Testis (tissue), 2 donors: ENCODE measurements at regions not wholly inside any gene's neighbourhood (a gene's known extent, or its start where the extent isn't known, plus 50 kb on each side); places are given as distances from the start of the nearest gene placed in this dataset.
"Not testable (repeated sequence)": the region's sequence is repeated elsewhere in the genome, so short reads cannot be mapped to it uniquely, and the experiment has no call there.

Source experiments
- DNase-seq: peaks from one replicate; pipeline ENCODE4 v3.0.0-alpha.2; 2019
- H3K27ac ChIP-seq, 2 donors: fragments of 200-600 bp; sonication (generic); one replicate each; pipeline ENCODE4 v1.5.1; 2019
- H3K27me3 ChIP-seq: fragments of 200-600 bp; sonication (generic); one replicate; pipeline ENCODE4 v1.5.1; 2019
- H3K36me3 ChIP-seq: fragments of 200-600 bp; sonication (generic); one replicate; pipeline ENCODE4 v1.5.1; 2017; ENCODE audit warnings: low read depth; ENCODE audit errors: missing control alignments
- H3K4me1 ChIP-seq: fragments of 200-600 bp; sonication (generic); one replicate; pipeline ENCODE4 v1.5.1; 2019
- H3K4me3 ChIP-seq, 2 donors: fragments of 200-600 bp; sonication (generic); one replicate each; pipeline ENCODE4 v1.5.1; 2017 to 2019
- H3K9me3 ChIP-seq: fragments of 200-600 bp; sonication (generic); one replicate; pipeline ENCODE4 v1.5.1; 2017
- POLR2A ChIP-seq: fragments of 450-650 bp; IDR thresholded peaks from one replicate; pipeline ENCODE4 v1.6.1; 2017; ENCODE audit warnings: antibody characterized with exemption, mild to moderate bottlenecking, moderate library complexity
- WGBS, 2 donors: methylation state at CpG; one replicate each; pipeline ENCODE4 v1.1.5; 2018; 5-methylcytosine and 5-hydroxymethylcytosine counted together
- intact Hi-C: fragments of 100-400 bp; cut with DNase I; formaldehyde crosslinking; loops from one replicate; pipeline ENCODE4 v1.15.1; 2023; ENCODE audit warnings: low total_unique reads
- TF ChIP-seq, protein P1 (sequence below), 3 experiments: fragments of 450-650 bp in 2 of 3; fragments of 200-600 bp in 1 of 3; sonication (generic) in 1 of 3; IDR thresholded peaks; one replicate each; pipeline ENCODE4 v1.5.1; 2016 to 2019; ENCODE audit warnings: antibody characterized with exemption in 3 of 3, mild to moderate bottlenecking in 2 of 3, moderate library complexity in 1 of 3

DNA sequence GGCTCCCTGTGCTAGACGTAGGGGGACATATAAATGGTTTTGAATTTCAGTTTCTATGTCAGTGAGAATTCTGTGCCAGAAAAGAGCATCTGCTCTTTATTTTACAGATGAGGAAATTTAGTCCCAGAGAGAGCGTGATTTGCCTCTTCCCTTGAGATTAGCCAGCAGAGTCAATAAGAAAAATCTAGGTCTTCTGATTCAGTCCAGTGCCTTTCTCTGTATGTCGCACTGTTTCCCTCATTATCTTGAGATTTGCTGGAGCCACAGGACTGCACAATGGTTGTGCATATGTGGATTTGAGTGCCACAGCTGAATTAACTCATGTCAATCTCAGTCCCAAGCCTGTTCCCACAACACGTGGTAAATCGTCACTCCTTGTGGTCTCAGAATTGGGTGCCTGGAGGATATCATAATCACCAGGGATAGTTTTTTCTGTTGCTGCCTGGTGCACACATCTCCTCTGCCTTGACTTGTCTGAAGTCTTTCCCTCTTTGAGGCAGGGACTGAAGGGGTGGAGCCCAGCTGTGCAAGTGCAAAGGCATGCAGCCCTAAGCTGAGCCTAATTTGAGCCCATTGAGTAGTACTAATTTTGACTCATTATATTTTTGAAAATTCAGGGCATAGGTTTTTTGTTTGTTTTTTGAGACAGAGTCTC, 276.7 kb downstream of the SOX4 start:
- TF ChIP-seq POLR2A = no peak
- TF ChIP-seq, protein P1, sequence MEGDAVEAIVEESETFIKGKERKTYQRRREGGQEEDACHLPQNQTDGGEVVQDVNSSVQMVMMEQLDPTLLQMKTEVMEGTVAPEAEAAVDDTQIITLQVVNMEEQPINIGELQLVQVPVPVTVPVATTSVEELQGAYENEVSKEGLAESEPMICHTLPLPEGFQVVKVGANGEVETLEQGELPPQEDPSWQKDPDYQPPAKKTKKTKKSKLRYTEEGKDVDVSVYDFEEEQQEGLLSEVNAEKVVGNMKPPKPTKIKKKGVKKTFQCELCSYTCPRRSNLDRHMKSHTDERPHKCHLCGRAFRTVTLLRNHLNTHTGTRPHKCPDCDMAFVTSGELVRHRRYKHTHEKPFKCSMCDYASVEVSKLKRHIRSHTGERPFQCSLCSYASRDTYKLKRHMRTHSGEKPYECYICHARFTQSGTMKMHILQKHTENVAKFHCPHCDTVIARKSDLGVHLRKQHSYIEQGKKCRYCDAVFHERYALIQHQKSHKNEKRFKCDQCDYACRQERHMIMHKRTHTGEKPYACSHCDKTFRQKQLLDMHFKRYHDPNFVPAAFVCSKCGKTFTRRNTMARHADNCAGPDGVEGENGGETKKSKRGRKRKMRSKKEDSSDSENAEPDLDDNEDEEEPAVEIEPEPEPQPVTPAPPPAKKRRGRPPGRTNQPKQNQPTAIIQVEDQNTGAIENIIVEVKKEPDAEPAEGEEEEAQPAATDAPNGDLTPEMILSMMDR (IDR thresholded peaks at IDR 0.05) = no peak
- Histone ChIP-seq H3K4me1 (no peaks in the 10 kb centered on the region), H3K9me3 (no peaks in the 10 kb centered on the region), H3K36me3 (no peaks in the 10 kb centered on the region), H3K27me3 (no peaks in the 10 kb centered on the region), H3K4me3 (no peak overlapping the region), H3K27ac (no peak overlapping the region)
- intact Hi-C loops = no loop called here
- 92% methylated on average over 5 of the region's 5 CpGs for WGBS, 2 donors
- no peak for DNase-seq

DNA sequence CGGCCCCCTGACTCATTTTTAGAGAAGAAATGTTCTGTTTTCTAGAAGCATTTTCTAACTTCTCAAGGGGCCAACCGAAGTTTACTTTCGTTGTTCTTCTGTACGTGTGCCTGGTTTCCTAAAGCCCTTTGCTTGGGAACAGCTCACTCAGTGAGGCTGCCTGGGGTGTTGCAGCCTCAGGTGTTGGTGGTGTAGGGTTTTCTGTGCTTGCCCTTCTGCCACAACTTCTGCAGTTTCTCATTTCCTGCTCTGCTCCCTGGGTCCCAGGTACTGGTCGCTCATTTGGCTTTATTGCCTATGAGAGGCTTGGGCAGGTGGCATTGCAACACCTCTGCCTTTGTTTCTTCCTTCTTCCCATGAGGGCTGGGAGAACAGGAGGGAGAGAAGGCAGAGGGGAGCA, 278.3 kb downstream of the SOX4 start:
- no peak for DNase-seq
- no peaks in the 10 kb centered on the region for H3K27me3 ChIP-seq
- H3K27ac ChIP-seq = no peak overlapping the region
- 80 to 94% methylated on average over 5 of the region's 5 CpGs for WGBS, 2 donors
- intact Hi-C loops = no loop called here
- no peaks in the 10 kb centered on the region for H3K9me3 ChIP-seq
- H3K4me3 ChIP-seq = no peak overlapping the region
- no peak for TF ChIP-seq POLR2A
- TF ChIP-seq, protein P1 (IDR thresholded peaks at IDR 0.05) = no peak
- no peaks in the 10 kb centered on the region for H3K4me1 ChIP-seq
- H3K36me3 ChIP-seq = no peaks in the 10 kb centered on the region

DNA sequence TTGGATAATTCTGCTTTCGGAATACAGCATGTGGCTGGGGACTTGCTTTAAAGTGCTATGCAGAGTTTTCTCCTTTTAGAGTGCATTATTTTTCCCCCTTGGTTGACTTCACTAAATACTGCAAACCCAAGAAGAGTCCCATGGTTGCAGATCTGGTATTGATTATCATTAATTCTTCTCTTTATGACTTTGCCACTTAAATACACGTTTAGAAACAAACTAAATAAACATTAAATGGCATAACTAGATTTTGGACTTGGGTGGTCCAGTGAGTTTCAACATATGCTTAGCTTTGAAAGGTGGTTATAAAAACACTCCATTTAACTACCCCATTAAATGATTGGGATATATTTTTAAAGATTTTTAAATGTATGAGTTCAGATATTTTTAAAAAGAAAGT, 279.2 kb downstream of the SOX4 start:
- WGBS, 2 donors = 82 to 83% methylated on average over 2 of the region's 2 CpGs

DNA sequence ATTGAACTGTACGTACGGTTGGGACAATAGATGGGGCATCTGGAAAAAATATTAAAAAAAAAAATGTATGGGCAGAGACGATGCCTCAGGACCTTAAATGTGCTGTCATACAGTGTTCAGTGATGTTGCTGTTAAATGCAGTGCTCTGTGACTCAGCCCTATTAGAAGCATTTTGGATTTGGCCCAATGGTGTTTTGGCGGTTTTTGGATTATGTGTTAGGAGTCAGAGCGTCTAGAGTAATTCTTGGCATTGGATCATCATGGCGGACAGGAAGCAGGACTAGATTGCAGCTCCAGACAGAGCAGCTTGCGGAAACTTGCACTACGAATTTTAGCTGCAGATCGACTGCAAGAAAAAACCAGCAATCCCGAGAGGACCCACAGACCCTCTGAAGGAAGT, 280.0 kb downstream of the SOX4 start:
- Histone ChIP-seq H3K36me3 (no peaks in the 10 kb centered on the region), H3K4me3 (no peak overlapping the region), H3K27me3 (no peaks in the 10 kb centered on the region), H3K27ac (no peak overlapping the region), H3K9me3 (no peaks in the 10 kb centered on the region), H3K4me1 (no peaks in the 10 kb centered on the region)
- no peak for DNase-seq
- no peak for TF ChIP-seq POLR2A
- TF ChIP-seq, protein P1 (IDR thresholded peaks at IDR 0.05) = no peak
- 83 to 89% methylated on average over 10 of the region's 10 CpGs for WGBS, 2 donors
- intact Hi-C loops = no loop called here

More for the DNA sequence above, 279.2 kb downstream of the SOX4 start:
- Histone ChIP-seq H3K27me3 (no peaks in the 10 kb centered on the region), H3K4me3 (no peak overlapping the region), H3K9me3 (no peaks in the 10 kb centered on the region), H3K36me3 (no peaks in the 10 kb centered on the region), H3K27ac (no peak overlapping the region), H3K4me1 (no peaks in the 10 kb centered on the region)
- no peak for TF ChIP-seq POLR2A
- TF ChIP-seq, protein P1 (IDR thresholded peaks at IDR 0.05) = no peak
- intact Hi-C loops = no loop called here
- no peak for DNase-seq

DNA sequence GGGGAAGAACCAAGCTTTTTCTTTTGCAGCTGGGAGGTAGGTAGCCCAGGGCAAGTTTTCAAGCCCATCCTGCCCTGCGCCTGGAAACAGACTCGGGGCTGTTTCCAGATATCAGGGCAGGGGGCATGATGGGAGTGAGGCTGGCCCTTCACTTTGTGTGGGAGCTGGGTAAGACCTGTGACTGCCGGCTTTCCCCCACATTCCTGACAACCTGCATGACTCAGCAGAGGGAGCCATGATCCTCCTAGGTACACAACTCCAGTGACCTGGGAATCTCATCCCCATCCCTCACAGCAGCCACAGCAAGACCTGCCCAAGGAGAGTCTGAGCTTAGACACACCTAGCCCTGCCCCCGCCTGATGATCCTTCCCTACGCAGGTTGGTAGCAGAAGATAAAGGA, 280.8 kb downstream of the SOX4 start:
- no peak overlapping the region for H3K27ac ChIP-seq
- no peak for TF ChIP-seq POLR2A
- TF ChIP-seq, protein P1 (IDR thresholded peaks at IDR 0.05) = no peak

DNA sequence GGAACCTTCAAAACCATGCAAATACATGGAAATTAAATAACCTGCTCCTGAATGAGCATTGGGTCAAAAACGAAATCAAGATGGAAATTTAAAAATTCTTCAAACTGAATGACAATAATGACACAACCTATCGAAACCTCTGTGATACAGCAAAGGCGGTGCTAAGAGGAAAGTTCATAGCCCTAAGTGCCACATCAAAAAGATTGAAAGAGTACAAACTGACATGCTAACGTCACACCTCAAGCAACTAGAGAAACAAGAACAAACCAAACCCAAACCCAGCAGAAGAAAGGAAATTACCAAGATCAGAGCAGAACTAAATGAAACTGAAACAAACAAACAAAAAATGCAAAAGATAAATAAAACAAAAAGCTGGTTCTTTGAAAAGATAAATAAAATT, 283.5 kb downstream of the SOX4 start:
- H3K27me3 ChIP-seq, DNase-seq, H3K36me3 ChIP-seq, H3K4me3 ChIP-seq, H3K9me3 ChIP-seq, intact Hi-C loops, H3K4me1 ChIP-seq, H3K27ac ChIP-seq: not testable (repeated sequence)
- WGBS, 2 donors = 95 to 96% methylated on average over 4 of the region's 4 CpGs

More for the DNA sequence above, 280.8 kb downstream of the SOX4 start:
- intact Hi-C loops = no loop called here
- H3K36me3 ChIP-seq = no peaks in the 10 kb centered on the region
- no peaks in the 10 kb centered on the region for H3K27me3 ChIP-seq
- no peaks in the 10 kb centered on the region for H3K4me1 ChIP-seq
- H3K4me3 ChIP-seq = no peak overlapping the region
- WGBS, 2 donors = 83 to 97% methylated on average over 5 of the region's 5 CpGs
- DNase-seq = no peak
- H3K9me3 ChIP-seq = no peaks in the 10 kb centered on the region

DNA sequence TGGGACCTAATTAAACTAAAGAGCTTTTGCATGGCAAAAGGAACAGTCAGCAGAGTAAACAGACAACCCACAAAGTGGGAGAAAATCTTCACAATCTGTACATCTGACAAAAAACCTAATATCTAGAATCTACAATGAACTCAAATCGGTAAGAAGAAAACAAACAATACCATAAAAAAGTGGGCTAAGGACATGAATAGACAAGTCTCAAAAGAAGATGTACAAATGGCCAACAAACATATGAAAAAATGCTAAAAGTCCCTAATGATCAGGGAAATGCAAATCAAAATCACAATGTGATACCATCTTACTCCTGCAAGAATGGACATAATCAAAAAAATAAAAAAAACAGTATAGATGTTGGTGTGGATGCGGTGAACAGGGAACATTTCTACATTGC, 286.7 kb downstream of the SOX4 start:
- H3K4me3 ChIP-seq, H3K27ac ChIP-seq, intact Hi-C loops, DNase-seq, H3K9me3 ChIP-seq, H3K4me1 ChIP-seq, H3K27me3 ChIP-seq, H3K36me3 ChIP-seq: not testable (repeated sequence)
- WGBS, 2 donors = 98 to 100% methylated on average over 2 of the region's 2 CpGs
